ENCODE measurements at regions not wholly inside any gene's neighbourhood (a gene's known extent, or its start where the extent isn't known, plus 50 kb on each side); places are given as distances from the start of the nearest gene placed in this dataset.

GRCh38 chr1:57799490-57800115 is 375.7 kb upstream of the DAB1 start:
- no peak for TF ChIP-seq CTCF (conservative IDR thresholded peaks at IDR 0.05; ENCODE audit: low read depth, low read length)
- DNase-seq (ENCODE audit: low read depth) = no peak
- no peak overlapping the region for H3K4me3 ChIP-seq (ENCODE audit: low read length)

GRCh38 chr1:57798543-57798942 is 374.7 kb upstream of the DAB1 start:
- no peak overlapping the region for H3K4me3 ChIP-seq (ENCODE audit: low read length)
- no peak for TF ChIP-seq CTCF (conservative IDR thresholded peaks at IDR 0.05; ENCODE audit: low read depth, low read length)
- DNase-seq (ENCODE audit: low read depth) = no peak

GRCh38 chr1:57797084-57797483 is 373.2 kb upstream of the DAB1 start:
- no peak for TF ChIP-seq CTCF (conservative IDR thresholded peaks at IDR 0.05; ENCODE audit: low read depth, low read length)
- DNase-seq (ENCODE audit: low read depth) = no peak
- no peak overlapping the region for H3K4me3 ChIP-seq (ENCODE audit: low read length)

GRCh38 chr1:57796616-57797015 is 372.8 kb upstream of the DAB1 start:
- no peak overlapping the region for H3K4me3 ChIP-seq (ENCODE audit: low read length)
- TF ChIP-seq CTCF (conservative IDR thresholded peaks at IDR 0.05; ENCODE audit: low read depth, low read length) = no peak
- peak; percentile 13 for DNase-seq (ENCODE audit: low read depth)

GRCh38 chr1:57795886-57796285 is 372.0 kb upstream of the DAB1 start:
- H3K4me3 ChIP-seq (ENCODE audit: low read length) = no peak overlapping the region
- DNase-seq (ENCODE audit: low read depth) = no peak
- TF ChIP-seq CTCF (conservative IDR thresholded peaks at IDR 0.05; ENCODE audit: low read depth, low read length) = no peak

GRCh38 chr1:57794078-57794477 is 370.2 kb upstream of the DAB1 start:
- TF ChIP-seq CTCF (conservative IDR thresholded peaks at IDR 0.05; ENCODE audit: low read depth, low read length) = no peak
- no peak overlapping the region for H3K4me3 ChIP-seq (ENCODE audit: low read length)

GRCh38 chr1:57791497-57791896 is 367.6 kb upstream of the DAB1 start:
- TF ChIP-seq CTCF (conservative IDR thresholded peaks at IDR 0.05; ENCODE audit: low read depth, low read length) = no peak
- H3K4me3 ChIP-seq (ENCODE audit: low read length) = no peak overlapping the region
- no peak for DNase-seq (ENCODE audit: low read depth)

More at GRCh38 chr1:57794078-57794477, 370.2 kb upstream of the DAB1 start:
- DNase-seq (ENCODE audit: low read depth) = no peak

Data from retinal pigment epithelial cell (primary cell).